ENCODE measurements at regions not wholly inside any gene's neighbourhood (a gene's known extent, or its start where the extent isn't known, plus 50 kb on each side); places are given as distances from the start of the nearest gene placed in this dataset.

- no peak for ATAC-seq
- Mint-ChIP-seq H3K9me3 (peaks cover 29% of the 10 kb centered on the region), H3K4me1 (ENCODE audit: low read depth) (no peaks in the 10 kb centered on the region), H3K4me3 (no peak overlapping the region), H3K36me3 (ENCODE audit: insufficient read depth) (peaks cover 1% of the 10 kb centered on the region), H3K27me3 (ENCODE audit: low read depth) (peaks cover 11% of the 10 kb centered on the region)
- DNase-seq: no peak
These were observed 121.0 kb upstream of the PPP2R2D start for GRCh38 chr10:131779661-131780394.

DNA sequence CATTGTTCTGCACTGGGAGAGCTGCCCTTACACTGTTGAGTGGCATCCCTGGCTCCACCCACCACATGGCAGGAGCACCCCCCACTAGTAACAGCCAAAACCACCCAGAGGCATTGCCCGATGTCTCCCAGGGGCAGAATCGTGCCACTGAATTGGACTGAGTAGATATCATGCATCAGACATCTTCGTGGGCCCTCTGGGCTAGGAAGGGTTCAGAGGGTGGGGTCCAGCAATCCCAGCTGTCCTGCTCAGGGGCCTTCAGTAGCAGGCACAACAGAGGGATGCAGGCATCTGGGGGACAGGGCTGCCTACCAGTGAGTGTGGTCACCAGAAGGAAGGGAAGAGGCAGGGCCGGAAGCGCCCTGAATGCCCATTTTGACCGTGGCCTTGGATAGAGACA lies 119.7 kb upstream of the PPP2R2D start:
- no peak for DNase-seq
- Mint-ChIP-seq H3K4me3 (no peak overlapping the region), H3K27me3 (ENCODE audit: low read depth) (peaks cover 11% of the 10 kb centered on the region), H3K36me3 (ENCODE audit: insufficient read depth) (peaks cover 1% of the 10 kb centered on the region), H3K4me1 (ENCODE audit: low read depth) (no peaks in the 10 kb centered on the region), H3K9me3 (peaks cover 27% of the 10 kb centered on the region)
- no peak for ATAC-seq

- ATAC-seq (no peak), DNase-seq (no peak)
- Mint-ChIP-seq H3K4me1 (ENCODE audit: low read depth) (no peaks in the 10 kb centered on the region), H3K27me3 (ENCODE audit: low read depth) (peaks cover 11% of the 10 kb centered on the region), H3K9me3 (peaks cover 20% of the 10 kb centered on the region), H3K36me3 (ENCODE audit: insufficient read depth) (peaks cover 1% of the 10 kb centered on the region), H3K4me3 (no peak overlapping the region)
These were observed 119.0 kb upstream of the PPP2R2D start for GRCh38 chr10:131781791-131782190.

- Mint-ChIP-seq H3K4me1 (ENCODE audit: low read depth) (no peaks in the 10 kb centered on the region), H3K36me3 (ENCODE audit: insufficient read depth) (no peaks in the 10 kb centered on the region), H3K27me3 (ENCODE audit: low read depth) (peaks cover 14% of the 10 kb centered on the region), H3K9me3 (peaks cover 7% of the 10 kb centered on the region), H3K4me3 (no peak overlapping the region)
- ATAC-seq: no peak
- DNase-seq: no peak
These were observed 116.3 kb upstream of the PPP2R2D start for GRCh38 chr10:131784363-131785120.

DNA sequence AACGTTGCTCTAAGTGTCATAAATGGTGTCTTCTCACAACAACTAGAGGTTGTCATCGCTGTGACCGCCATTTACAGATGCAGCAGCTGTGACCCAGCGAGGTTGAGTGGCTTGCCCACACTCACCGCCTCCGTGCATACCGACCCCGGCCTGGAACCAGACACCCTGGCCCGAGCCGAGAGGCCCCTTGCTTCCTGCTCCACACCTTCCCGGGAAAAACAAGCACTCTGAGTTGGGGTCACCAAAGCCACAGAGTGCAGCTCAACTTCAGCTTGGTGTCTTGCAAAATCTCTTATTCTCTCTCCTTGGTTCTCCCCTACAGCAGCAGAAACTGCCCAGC lies 115.7 kb upstream of the PPP2R2D start:
- Mint-ChIP-seq H3K27me3 (ENCODE audit: low read depth) (peaks cover 11% of the 10 kb centered on the region), H3K9me3 (peaks cover 7% of the 10 kb centered on the region), H3K4me3 (no peak overlapping the region), H3K4me1 (ENCODE audit: low read depth) (no peaks in the 10 kb centered on the region), H3K36me3 (ENCODE audit: insufficient read depth) (no peaks in the 10 kb centered on the region)
- no peak for DNase-seq
- ATAC-seq: no peak

DNA sequence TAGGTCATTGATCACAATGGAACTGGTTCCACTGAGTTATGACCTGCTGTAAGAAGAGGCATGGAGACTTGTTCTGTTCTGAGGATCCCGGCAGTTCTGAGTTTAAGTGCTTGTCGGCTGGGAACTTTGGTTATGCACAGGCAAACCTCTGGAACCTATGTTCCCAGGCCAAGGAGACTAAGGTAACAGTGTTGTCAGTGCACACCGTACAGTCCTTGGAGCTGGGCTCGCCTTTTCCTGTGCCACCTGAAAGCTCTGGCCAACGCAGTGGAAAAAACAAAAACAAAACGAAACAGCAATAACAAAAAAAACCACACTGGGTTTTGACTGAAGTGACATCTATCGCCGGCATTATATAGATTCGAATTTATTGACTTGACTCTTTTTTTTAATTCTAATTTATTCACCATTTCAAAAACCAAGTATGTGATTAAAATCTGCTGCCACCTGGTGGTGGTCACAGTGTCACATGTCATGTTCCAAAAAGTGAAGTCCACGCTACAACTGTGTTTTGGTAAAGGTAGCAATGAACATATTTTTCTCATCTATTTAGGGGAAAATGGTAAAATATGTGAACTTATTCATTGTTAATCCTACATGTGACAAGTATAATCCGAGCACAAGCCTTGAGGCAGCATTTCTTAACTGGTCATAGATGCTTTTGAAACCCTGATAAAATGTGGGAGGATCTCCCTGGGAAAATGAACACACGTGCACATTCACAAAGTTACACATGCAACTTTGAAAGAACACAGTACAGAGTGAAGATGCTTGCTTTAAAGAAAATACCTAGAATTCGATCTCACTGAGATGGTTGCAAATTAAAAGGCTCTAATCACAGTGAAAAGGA lies 113.8 kb upstream of the PPP2R2D start:
- no peaks in the 10 kb centered on the region for H3K36me3 Mint-ChIP-seq (ENCODE audit: insufficient read depth)
- H3K4me3 Mint-ChIP-seq: no peak overlapping the region
- DNase-seq (no peak), ATAC-seq (no peak)
- H3K9me3 Mint-ChIP-seq: peaks cover 7% of the 10 kb centered on the region
- H3K4me1 Mint-ChIP-seq (ENCODE audit: low read depth): no peaks in the 10 kb centered on the region
- H3K27me3 Mint-ChIP-seq (ENCODE audit: low read depth): peaks cover 6% of the 10 kb centered on the region

GRCh38 chr10:131787961-131788360 lies 112.8 kb upstream of the PPP2R2D start:
- ATAC-seq: no peak
- H3K27me3 Mint-ChIP-seq (ENCODE audit: low read depth): peaks cover 7% of the 10 kb centered on the region

DNA sequence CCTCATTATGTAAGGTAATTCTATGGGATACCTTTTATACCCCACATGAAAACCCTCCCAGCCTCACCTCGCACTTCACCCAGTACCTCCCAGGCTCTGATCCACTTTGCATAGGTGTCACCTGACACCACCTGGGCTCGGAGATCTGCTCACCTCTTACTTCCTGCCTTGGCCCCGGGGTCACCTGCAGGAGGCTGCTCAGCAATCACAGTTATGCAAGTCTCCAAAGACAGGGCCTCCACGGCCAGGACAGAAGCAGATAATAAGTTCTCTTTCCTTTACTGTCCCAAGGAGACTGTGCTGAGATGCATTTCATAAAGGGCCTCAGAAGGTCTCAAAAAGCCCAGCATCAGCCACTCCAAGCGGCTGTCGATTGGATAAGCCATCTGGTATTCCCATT lies 112.4 kb upstream of the PPP2R2D start:
- Mint-ChIP-seq H3K36me3 (ENCODE audit: insufficient read depth) (no peaks in the 10 kb centered on the region), H3K27me3 (ENCODE audit: low read depth) (peaks cover 8% of the 10 kb centered on the region), H3K4me3 (no peak overlapping the region), H3K9me3 (no peaks in the 10 kb centered on the region), H3K4me1 (ENCODE audit: low read depth) (no peaks in the 10 kb centered on the region)
- ATAC-seq (no peak), DNase-seq (no peak)

More at GRCh38 chr10:131787961-131788360, 112.8 kb upstream of the PPP2R2D start:
- H3K4me3 Mint-ChIP-seq: no peak overlapping the region
- H3K9me3 Mint-ChIP-seq: peaks cover 2% of the 10 kb centered on the region
- no peaks in the 10 kb centered on the region for H3K4me1 Mint-ChIP-seq (ENCODE audit: low read depth)
- DNase-seq: no peak
- H3K36me3 Mint-ChIP-seq (ENCODE audit: insufficient read depth): no peaks in the 10 kb centered on the region

GRCh38 chr10:131789516-131789915 lies 111.3 kb upstream of the PPP2R2D start:
- no peak for ATAC-seq
- DNase-seq: no peak
- H3K27me3 Mint-ChIP-seq (ENCODE audit: low read depth): peaks cover 13% of the 10 kb centered on the region
- no peaks in the 10 kb centered on the region for H3K9me3 Mint-ChIP-seq
- no peak overlapping the region for H3K4me3 Mint-ChIP-seq
- H3K4me1 Mint-ChIP-seq (ENCODE audit: low read depth): no peaks in the 10 kb centered on the region
- H3K36me3 Mint-ChIP-seq (ENCODE audit: insufficient read depth): no peaks in the 10 kb centered on the region

- Mint-ChIP-seq H3K9me3 (no peaks in the 10 kb centered on the region), H3K27me3 (ENCODE audit: low read depth) (peaks cover 13% of the 10 kb centered on the region), H3K4me1 (ENCODE audit: low read depth) (no peaks in the 10 kb centered on the region), H3K4me3 (no peak overlapping the region), H3K36me3 (ENCODE audit: insufficient read depth) (no peaks in the 10 kb centered on the region)
- ATAC-seq: peak in 1 of 2 donors; percentile 28
- no peak for DNase-seq
These were observed 110.8 kb upstream of the PPP2R2D start for GRCh38 chr10:131790021-131790420.

- peaks cover 9% of the 10 kb centered on the region for H3K9me3 Mint-ChIP-seq
- H3K36me3 Mint-ChIP-seq (ENCODE audit: insufficient read depth): no peaks in the 10 kb centered on the region
- peaks cover 17% of the 10 kb centered on the region for H3K27me3 Mint-ChIP-seq (ENCODE audit: low read depth)
- no peak for ATAC-seq
- H3K4me1 Mint-ChIP-seq (ENCODE audit: low read depth): no peaks in the 10 kb centered on the region
- H3K4me3 Mint-ChIP-seq: no peak overlapping the region
- no peak for DNase-seq
These were observed 108.7 kb upstream of the PPP2R2D start for GRCh38 chr10:131792011-131792651.

- H3K4me3 Mint-ChIP-seq: no peak overlapping the region
- ATAC-seq (no peak), DNase-seq (no peak)
- H3K9me3 Mint-ChIP-seq: peaks cover 9% of the 10 kb centered on the region
- no peaks in the 10 kb centered on the region for H3K4me1 Mint-ChIP-seq (ENCODE audit: low read depth)
- H3K27me3 Mint-ChIP-seq (ENCODE audit: low read depth): peaks cover 15% of the 10 kb centered on the region
- no peaks in the 10 kb centered on the region for H3K36me3 Mint-ChIP-seq (ENCODE audit: insufficient read depth)
These were observed 108.0 kb upstream of the PPP2R2D start for GRCh38 chr10:131792809-131793208.

GRCh38 chr10:131795761-131796160 lies 105.0 kb upstream of the PPP2R2D start:
- Mint-ChIP-seq H3K36me3 (ENCODE audit: insufficient read depth) (no peaks in the 10 kb centered on the region), H3K4me3 (no peak overlapping the region), H3K27me3 (ENCODE audit: low read depth) (peaks cover 18% of the 10 kb centered on the region), H3K4me1 (ENCODE audit: low read depth) (no peaks in the 10 kb centered on the region), H3K9me3 (peaks cover 24% of the 10 kb centered on the region)
- no peak for ATAC-seq
- no peak for DNase-seq

DNA sequence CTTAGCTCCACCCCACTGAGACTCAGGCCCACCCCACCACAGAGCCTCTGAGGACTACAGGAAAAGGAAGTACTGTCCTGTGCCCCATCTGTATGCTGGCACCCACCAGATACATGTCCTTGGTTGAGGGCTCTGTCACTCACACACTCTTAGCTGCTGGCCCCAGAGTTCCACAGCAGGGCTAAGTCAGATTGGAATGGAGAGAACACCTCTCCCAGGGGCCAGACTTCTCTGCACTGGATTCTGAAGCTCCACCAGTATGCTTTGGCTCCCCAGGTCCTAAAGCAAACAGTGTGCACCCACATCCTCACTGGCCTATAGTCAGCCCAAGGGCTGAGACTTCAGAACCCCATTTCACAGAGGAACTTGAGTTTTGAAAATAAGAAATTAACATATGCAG lies 103.2 kb upstream of the PPP2R2D start:
- H3K36me3 Mint-ChIP-seq (ENCODE audit: insufficient read depth): no peaks in the 10 kb centered on the region
- peaks cover 26% of the 10 kb centered on the region for H3K9me3 Mint-ChIP-seq
- no peaks in the 10 kb centered on the region for H3K4me1 Mint-ChIP-seq (ENCODE audit: low read depth)

More for the DNA sequence above, 103.2 kb upstream of the PPP2R2D start:
- H3K27me3 Mint-ChIP-seq (ENCODE audit: low read depth): peaks cover 15% of the 10 kb centered on the region
- DNase-seq: no peak
- no peak overlapping the region for H3K4me3 Mint-ChIP-seq
- ATAC-seq: no peak
